ENCODE measurements at regions not wholly inside any gene's neighbourhood (a gene's known extent, or its start where the extent isn't known, plus 50 kb on each side); places are given as distances from the start of the nearest gene placed in this dataset.
A peak's percentile ranks its signal among the peaks of the same experiment; 100 is the strongest.
"Not testable (repeated sequence)": the region's sequence is repeated elsewhere in the genome, so short reads cannot be mapped to it uniquely, and the experiment has no call there.

DNA sequence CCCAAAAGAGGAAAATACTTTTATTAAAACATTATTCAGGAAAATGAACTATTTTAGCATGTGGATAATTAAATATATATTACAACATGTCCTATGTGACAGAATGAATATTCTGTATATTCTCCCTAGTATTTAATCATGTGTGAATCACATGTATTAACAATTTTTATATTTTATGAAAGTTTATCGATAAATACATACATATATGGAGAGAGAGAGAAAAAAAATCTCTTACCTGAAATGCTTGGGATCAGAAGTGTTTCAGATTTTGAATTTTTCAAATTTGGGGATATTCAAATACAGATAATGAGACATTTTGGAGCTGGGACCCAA, 228.6 kb upstream of the RBBP8 start:
- DNase-seq, result no peak

DNA sequence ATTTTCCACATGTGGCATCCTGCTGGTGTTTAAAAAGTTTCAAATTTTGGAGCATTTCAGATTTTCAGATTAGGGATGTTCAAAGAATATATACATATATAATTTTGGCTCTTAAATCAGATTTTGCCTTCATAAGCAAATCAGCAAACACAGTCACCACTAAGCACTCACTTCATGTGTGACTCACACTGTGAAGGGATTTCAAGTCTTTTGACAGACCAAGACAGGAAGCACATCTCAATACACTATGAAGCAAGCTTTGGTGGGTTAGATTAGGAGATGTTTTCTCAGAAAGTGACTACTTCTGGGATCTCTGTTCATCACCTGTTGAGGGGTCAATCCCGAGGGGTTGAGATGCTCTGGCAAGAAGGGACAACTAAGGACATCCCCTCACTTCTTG, 227.8 kb upstream of the RBBP8 start:
- DNase-seq, result peak; percentile 79

DNA sequence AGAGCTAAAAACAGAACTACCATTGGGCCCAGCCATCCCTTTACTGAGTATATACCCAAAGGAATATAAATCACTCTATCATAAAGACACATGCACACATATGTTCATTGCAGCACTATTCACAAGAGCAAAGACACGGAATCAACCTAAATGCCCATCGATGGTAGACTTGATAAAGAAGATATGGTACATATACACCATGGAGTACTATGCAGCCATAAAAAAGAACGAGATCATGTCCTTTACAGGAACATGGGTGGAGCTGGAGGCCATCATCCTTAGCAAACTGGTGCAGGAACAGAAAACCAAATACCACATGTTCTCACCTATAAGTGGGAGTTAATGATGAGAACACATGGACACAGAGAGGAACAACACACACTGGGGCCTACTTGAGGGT, 227.1 kb upstream of the RBBP8 start:
- not testable (repeated sequence) for DNase-seq

DNA sequence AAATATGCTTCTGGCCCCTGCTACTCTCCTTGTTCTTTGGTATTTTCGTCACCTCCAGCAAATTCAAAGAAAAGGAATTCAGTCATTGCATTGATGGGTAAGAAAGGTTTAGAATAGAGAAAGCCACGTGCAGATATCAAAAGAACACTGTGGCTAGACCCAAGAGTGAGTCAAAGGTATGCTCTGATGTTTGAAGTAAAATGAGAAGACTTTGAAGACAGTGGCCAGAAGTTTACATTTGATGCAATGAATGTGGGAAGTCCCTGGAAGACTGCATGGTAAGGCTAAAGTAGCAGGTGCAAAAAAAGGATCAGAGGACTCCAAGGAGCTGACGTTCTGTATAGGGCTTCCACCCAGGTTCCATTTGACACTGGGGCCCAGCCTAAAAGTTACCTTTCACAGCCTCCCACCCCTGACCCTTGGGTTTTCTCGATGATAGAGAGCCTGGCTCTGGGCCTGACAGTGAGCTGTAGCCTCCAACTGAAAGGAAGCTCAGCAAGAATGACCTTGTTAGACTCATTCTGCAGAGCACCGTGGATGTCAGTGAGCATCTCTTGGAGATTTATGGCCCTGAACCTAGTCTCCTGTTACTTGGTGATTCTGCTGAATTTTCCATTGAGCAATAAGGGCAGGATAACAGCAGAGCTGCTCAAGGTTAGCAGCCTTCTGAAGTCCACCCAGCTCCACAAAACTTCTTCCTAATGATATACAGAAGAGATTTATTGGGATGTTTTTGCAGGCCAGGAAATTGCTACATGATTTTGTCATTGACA, 223.7 kb upstream of the RBBP8 start:
- peak; percentile 77 for DNase-seq

DNA sequence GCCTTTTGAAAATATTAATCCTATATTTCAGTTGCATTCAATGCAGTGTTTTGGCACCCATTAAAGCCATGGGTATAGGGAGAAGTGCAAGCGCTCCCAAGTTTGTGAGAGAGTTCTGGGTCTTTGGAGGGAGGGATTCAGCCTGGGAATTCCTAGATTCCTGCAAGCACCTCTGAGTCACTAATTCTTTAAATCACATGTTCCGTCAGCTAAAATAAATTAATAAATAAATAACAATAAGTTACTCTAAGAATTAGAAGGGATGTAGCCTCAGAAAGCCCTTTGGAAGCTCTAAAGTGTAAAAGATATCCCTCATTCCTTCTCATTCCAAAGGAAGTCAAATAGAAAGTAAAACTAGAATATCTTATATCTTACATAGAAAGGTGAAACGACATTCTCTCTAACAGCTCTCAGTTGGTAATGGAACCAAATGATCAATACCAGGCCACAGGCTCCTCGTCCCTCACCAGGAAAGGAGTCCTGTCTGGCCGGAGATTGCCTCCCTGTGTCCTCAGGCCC, 222.4 kb upstream of the RBBP8 start:
- no peak for DNase-seq

DNA sequence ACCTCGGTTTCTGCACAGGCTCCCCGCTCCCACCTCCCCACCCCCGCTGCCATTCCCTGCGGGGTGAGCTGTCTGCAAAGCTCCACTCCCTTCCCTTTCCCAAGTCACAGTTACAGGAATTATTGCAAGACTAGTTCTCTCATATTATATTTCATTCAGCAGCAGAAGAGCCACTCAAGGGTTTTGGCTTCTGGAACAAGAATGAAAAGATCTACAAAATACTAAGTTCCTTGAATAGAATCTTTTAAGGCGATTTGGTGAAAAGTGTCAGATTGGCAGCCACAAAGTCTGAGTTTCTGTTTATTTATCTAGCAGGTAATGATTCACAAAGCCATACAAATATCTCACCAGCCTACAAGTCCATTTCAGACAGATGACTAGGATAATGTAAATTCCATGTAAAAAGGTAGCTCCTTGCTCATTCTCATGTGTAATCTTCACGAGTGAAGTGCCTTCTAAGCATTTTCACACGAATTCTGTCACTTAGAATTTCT, 221.9 kb upstream of the RBBP8 start:
- peak; percentile 47 for DNase-seq

DNA sequence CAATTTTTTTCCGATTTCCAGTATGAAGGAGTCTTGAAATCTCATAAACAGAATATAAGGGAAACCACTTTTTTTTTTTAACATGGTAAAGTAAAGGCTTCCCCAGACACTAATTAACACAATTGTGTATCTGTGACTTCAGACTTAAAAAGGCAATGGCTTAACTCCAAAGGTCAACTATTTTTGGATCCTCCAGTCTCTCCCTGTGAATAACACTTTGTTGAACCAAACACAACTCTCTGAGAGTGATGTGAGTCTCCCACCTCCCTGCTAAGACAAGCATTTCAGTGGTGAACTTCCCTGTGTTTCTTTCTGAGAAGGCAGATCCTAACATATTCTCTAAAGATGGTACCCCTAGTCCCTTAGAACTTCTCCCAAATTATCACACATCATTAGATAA, 219.6 kb upstream of the RBBP8 start:
- no peak for DNase-seq

DNA sequence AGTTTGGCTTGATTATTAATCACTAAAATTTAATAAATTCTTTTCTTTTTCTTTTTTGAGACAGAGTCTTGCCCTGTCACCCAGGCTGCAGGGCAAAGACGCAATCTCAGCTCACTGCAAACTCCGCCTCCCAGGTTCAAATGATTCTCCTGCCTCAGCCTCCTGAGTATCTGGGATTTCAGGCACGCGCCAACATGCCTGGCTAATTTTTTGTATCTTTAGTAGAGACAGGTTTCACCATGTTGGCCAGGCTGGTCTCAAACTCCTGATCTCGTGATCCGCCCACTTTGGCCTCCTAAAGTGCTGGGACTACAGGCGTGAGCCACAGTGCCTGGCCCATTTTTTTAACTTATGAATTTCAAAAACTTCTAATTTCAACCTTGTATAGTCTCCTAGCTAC, 215.6 kb upstream of the RBBP8 start:
- not testable (repeated sequence) for DNase-seq

DNA sequence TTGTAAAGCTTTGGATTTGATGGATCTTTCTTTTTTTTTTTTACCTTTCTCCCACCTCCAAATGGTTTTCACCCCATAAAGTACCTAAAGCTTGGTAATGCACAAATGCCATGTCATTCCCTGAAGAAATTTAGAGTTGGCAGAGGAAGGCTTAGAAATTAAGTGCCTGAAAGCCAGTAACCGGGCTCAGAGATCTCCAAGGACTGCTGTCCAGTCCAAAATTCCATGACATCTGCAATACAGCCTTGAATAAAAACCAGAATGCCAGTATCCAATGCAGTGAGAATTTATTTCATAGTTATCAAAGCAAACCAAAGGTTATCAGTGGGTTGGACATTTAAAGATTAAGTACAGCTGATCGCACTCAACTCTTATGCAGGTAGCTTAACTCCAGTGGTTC, 209.9 kb upstream of the RBBP8 start:
- no peak for DNase-seq

DNA sequence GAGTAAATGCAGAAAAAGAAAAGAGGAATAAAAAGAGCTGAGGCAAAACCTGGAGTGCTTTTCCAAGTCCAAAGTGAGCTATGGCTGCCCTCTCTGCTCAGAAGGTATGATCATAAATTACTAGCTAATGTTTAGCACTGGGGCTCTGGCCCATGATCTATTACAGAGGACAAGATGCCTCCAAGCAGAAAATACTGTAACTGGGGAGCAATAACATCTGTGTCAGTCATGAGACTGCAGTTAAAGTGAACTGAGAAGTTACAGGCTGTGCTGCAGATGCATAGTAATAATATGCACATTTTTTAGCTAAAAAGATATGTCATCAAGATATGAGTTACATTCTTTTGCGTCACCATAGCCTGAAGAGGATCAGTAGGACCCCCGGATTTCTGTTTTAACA, 209.4 kb upstream of the RBBP8 start:
- DNase-seq, result peak; percentile 36

DNA sequence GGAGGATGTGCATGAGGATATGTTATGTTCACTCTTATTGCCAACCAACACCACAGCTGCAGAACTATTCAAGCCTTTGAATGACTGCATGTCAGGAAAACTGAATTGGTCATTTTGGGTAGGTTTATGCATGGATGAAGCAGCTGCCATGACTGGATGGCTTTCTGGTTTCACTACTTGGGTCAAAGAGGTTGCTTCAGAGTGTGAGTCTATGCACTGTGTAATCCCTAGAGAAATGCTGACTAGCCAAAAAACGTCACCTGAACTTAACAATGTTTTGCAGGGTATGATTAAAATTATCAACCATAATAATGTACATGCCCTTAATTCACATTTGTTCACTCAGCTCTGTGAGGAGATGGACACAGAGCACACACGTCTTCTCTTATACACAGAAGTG, 206.7 kb upstream of the RBBP8 start:
- DNase-seq, result no peak

DNA sequence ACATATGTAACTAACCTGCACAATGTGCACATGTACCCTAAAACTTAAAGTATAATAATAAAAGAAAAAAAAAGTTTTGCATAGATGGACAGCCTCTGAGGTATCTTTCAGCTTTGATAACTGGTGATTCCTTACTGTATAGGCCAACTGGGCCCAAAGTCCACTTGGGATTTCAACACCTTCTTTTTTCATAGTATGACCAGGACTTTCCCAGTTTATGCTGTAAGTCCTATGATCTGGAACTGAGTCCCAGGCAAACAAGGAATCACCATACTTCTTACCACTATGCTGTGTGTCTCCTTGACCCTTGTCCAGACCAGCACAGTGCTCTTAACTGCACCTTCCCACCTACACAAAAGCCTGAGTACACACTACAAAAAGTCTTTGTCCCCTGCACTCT, 205.1 kb upstream of the RBBP8 start:
- DNase-seq, result no peak

DNA sequence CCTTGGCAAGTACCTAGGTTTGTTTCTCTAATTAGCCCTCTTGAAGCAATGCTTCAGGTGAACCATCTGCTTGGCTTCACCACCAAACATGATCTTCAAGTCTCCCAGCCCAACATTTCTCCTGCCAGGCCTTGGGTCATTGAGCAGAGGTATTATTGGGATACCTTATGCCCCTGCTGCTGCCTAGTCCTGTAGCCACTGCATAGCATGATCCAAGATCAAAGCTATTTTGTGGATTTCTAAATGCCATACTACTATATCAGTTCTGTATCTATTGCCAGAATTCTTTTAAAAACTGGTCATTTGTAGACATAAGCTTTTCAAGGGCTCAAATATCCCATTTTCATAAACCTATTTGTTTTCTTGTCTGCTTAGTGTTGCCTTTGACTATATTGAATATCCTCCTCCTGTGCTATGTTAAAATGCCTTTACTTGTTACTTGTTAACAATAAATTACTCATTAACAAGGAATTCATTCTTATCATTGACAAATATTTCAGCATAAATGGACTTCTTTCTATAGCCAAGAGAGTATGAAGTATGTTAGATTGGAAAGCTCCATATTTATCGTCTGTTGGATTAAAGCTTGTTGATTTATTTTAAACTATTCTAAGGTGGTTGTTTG, 204.5 kb upstream of the RBBP8 start:
- DNase-seq, result no peak

DNA sequence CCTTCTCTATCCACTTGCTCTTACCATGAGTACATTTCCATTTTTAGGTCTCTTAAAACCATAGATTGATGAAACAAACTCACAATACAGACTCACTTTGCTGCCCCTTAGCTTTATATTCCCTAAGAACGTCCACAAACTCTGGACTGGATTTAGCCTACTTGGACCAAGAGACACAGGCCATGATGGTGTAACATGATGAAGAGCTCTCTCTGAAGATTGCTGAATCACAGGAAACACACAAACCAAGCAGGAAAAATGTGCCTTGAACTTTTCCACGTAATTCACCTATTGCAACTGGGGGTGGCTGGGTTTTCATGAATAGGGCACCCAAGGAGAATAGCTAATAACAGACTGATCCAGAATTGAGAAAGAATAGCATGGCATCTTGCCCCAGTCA, 201.7 kb upstream of the RBBP8 start:
- DNase-seq, result no peak

DNA sequence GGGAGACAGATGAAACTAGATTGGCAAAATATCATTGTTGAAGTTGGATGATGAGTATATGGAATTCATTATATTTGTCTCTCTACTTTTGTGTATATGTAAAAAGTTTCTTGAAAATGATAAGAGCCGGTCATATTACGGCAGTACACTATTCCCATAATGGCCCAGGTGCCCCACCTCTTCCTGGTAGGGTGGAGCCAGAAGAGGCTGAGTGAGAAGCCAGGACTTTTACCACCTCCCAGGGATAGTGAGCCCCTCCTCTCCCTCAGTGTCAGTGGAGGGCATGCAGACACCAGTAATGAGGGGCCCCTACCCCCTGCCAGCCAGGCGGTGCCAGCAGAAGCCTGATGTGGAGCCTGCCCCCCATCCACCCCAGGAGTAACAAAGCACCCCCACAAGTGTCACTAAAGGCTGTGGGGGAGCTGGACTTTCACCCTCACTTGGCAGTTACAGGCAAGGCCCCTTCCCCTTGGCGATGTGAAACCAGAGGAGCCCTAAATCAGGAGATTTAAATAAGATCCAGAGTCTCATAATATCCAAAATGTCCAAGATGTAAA, 198.9 kb upstream of the RBBP8 start:
- no peak for DNase-seq

DNA sequence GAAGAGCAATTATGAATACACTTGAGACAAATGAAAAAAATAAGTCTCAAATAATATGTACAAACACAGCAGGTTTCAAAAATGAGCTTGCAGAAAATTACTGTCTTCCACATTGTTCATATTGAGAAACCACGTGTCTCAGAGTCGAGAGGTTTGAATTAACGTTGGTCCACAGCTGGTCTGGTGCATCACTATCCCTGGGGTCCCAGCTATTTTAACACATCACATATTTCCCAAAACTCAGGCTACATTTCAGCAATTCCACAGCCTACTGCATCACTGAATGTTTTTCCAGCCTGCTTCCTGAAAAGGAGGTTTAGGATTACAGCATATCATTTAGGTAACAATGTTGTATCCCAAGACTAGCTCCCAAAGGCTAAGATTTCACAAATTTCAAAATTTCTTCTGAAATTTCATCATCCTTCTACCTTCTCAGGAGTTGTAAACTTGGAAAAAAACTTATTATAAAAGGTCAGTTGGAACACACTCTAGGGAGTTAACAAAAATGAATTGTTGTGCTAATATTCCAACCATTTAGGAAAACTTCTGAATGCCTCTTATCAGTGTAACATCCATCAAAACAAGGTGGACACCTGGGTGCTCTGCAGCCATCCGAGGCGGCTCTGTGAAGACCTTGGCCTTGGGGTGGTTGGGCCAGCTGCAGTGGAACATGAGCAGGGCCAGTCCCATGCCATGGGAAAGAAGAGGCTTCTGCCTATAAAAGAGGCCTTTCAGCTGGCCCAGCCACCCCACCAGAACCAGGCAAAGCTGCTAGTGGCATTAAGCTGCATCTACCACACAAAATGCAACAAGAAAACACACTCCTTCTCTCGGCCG, 198.1 kb upstream of the RBBP8 start:
- DNase-seq, result peak; percentile 79

DNA sequence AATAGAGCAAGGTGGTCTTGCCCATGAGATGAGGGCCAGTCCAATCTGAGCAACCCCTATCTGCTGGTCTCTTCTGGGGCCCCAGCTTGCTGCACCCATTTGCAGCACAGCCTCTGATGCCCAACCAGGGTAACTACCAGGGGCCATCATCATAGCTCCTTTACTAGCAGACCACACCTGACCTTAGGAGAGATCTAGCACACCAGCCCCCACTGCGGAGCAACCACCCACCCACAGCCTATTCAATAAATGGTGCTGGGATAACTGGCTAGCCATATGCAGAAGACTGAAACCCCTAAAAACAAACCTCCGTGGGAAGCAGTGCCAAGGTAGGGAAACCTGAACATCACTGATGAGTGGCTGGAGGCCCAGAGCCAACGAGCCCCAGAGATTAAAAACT, 196.1 kb upstream of the RBBP8 start:
- no peak for DNase-seq

DNA sequence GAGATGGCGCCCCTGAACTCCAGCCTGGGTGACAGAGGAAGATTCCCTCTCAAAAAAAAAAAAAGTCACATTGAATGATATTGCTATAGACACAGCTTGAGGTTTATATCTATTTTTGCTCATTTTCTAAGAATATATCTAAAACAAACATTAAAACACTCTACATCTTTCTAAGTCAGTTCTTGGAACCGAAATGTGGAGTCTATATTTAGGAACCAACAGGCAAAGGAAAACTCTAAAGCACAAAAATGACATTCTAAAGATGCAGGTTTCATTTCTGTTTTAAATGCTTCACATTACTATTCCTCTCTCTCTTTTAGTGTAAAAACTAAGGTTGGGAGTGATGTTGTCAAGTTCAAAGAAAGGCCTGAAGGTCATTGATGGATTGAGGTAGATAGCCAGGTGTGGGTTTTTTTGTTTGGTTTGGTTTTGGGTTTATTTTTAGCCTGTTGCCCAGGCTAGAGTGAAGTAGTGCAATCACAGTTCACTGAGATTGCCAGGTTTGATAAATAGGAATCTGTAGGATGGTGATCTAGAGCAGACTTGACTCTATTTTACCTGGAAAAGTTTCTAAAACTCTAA, 194.0 kb upstream of the RBBP8 start:
- no peak for DNase-seq

DNA sequence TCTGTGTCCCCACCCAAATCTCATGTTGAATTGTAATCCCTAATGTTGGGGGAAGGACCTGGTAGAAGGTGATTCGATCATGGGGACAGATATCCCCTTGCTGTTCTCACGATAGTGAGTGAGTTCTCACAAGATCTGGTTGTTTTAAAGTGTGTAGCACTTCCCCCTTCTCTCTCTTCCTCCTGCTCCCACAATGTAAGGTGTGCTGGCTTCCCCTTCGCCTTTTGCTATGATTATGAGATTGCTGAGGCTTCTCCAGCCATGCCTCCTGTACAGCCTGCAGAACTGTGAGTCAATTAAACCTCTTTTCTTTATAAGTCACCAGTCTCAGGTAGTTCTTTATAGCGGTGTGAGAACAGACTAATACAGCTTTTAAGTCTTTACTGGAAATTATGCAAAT, 193.3 kb upstream of the RBBP8 start:
- no peak for DNase-seq

DNA sequence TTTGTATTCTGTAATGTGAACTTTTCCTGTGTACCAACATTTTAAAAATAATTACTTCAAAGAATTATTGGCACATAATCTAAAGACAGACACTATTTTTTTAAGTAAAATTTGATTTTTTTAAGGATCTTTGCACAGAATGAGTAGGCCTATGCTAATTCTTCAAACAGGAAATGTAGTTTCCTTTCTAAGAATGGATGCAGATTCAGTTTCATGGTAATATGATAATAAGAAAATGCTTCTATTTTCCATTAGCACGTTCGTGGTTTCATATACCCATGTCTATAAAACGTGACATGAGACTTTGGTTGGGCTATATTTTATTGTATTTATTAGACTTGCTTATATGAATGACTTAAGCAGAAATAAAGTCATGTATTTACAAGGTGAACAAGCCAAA, 191.8 kb upstream of the RBBP8 start:
- no peak for DNase-seq

DNA sequence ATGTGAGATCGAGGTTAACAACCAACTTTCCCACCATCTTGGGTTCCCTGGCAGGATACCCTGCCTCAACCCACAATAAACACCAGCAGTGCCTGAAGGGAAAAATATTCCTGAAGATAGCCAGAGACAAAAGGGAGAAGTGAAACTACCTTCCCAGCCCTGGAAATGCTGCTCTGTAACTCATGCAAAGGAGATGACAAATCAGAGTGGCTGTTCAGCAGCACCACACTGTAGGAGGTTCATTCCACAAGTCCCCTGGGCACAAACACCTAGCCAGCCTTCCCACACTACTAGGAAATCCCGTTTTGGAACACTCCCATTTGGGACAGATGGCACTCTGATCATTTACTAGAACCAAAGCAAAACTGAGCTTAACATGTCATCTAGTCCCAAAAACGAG, 190.7 kb upstream of the RBBP8 start:
- no peak for DNase-seq

DNA sequence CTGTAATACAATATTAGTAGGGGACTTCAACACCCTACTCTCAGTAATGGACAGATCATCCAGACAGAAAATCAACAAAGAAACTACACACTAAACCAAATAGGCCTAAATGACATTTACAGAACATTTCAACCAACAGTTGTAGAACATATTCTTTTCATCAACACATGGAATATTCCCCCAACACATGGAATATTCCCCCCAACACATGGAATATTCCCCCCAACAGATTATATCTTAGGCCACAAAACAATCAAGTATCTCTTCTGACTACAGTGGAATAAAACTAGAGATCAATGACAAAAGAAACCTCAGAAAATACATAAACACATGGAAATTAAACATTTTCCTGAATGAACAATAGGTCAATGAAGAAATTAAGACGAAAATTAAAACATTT, 187.2 kb upstream of the RBBP8 start:
- DNase-seq, result no peak

DNA sequence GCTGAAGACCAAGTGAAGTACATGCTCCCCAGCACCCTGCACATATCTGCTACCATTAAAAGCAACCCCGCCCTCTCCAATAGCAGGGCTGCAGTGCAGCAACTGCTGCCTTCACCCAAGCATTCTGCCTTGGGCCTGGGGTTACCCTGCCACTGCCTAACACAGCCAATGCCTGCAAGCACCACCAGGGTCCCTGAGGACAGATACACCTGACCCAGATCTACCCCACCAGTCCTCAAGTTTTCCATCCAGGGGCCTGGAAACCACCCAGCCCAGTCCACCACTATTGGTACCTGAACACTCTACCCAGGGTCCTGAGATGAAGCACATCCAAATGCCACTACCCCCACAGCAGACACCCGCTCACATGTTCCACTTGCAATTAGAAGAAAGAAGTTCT, 181.1 kb upstream of the RBBP8 start:
- no peak for DNase-seq

Measured in fibroblast of skin of abdomen (primary cell).